Spleen (tissue), 11 donors: ENCODE measurements at regions not wholly inside any gene's neighbourhood (a gene's known extent, or its start where the extent isn't known, plus 50 kb on each side); places are given as distances from the start of the nearest gene placed in this dataset.

ENCODE experiments used
- DNase-seq: peaks from one replicate; pipeline ENCODE4 v3.0.0-alpha.2; 2020
- H3K27ac ChIP-seq, 8 donors: fragments of 200-600 bp; sonication (generic) in 7 of 8; 1 replicate in 4 of 8; 2 replicates in 4 of 8; pipeline versions ENCODE4 v1.5.0 to v1.8.0; 2016 to 2021; ENCODE audit warnings: inconsistent platforms in 4 of 8, mild to moderate bottlenecking in 4 of 8, moderate library complexity in 1 of 8
- H3K27me3 ChIP-seq, 7 donors: fragments of 200-600 bp; sonication (generic) in 6 of 7; replicated peaks in 1 of 7; 1 replicate in 4 of 7; 2 replicates in 3 of 7; pipeline versions ENCODE4 v1.5.0 to v1.8.0; 2016 to 2021; ENCODE audit warnings: inconsistent platforms in 3 of 7, mild to moderate bottlenecking in 1 of 7
- H3K36me3 ChIP-seq, 6 donors: fragments of 200-600 bp; sonication (generic) in 5 of 6; 1 replicate in 4 of 6; 2 replicates in 2 of 6; pipeline versions ENCODE4 v1.5.0 to v1.8.0; 2016 to 2021; ENCODE audit warnings: inconsistent platforms in 2 of 6
- H3K4me1 ChIP-seq, 6 donors: fragments of 200-600 bp; sonication (generic) in 5 of 6; 1 replicate in 3 of 6; 2 replicates in 3 of 6; pipeline versions ENCODE4 v1.5.0 to v1.8.0; 2016 to 2021; ENCODE audit warnings: inconsistent platforms in 3 of 6
- H3K4me3 ChIP-seq, 8 donors: fragments of 200-600 bp; sonication (generic) in 7 of 8; 1 replicate in 4 of 8; 2 replicates in 4 of 8; pipeline versions ENCODE4 v1.5.0 to v1.8.0; 2016 to 2021; ENCODE audit warnings: inconsistent platforms in 4 of 8, mild to moderate bottlenecking in 4 of 8, moderate library complexity in 2 of 8
- H3K9me3 ChIP-seq, 8 donors: fragments of 200-600 bp; sonication (generic) in 7 of 8; 1 replicate in 4 of 8; 2 replicates in 4 of 8; pipeline versions ENCODE4 v1.5.0 to v1.8.0; 2016 to 2021; ENCODE audit warnings: inconsistent platforms in 4 of 8
- CTCF ChIP-seq, 11 experiments: fragments of 200-600 bp in 7 of 11; fragments of 450-650 bp in 4 of 11; sonication (generic) in 4 of 11; IDR thresholded peaks in 8 of 11; conservative IDR thresholded peaks in 3 of 11; 1 replicate in 7 of 11; 2 replicates in 4 of 11; pipeline versions ENCODE4 v1.4.0 to v1.8.0; 2016 to 2021; ENCODE audit warnings: antibody characterized with exemption in 11 of 11, inconsistent platforms in 4 of 11, mild to moderate bottlenecking in 1 of 11
- POLR2A ChIP-seq, 3 donors: fragments of 450-650 bp; IDR thresholded peaks; one replicate each; pipeline ENCODE4 v1.5.1; 2017; ENCODE audit warnings: antibody characterized with exemption in 3 of 3, mild to moderate bottlenecking in 1 of 3
- POLR2AphosphoS5 ChIP-seq, 3 donors: sonication (generic); formaldehyde crosslinking; IDR thresholded peaks; one replicate each; pipeline ENCODE4 v1.5.1; 2017; ENCODE audit warnings: antibody characterized with exemption in 3 of 3
- WGBS, 5 donors: extraction: QIAGEN DNeasy Blood & Tissue Kit in 3 of 5; methylation state at CpG; one replicate each; pipeline versions ENCODE4 v1.1.5 to v1.1.7; 2013 to 2018; 5-methylcytosine and 5-hydroxymethylcytosine counted together
- intact Hi-C: fragments of 100-400 bp; cut with DNase I; formaldehyde crosslinking; loops from one replicate; pipeline ENCODE4 v1.15.0; 2023; ENCODE audit warnings: low total_unique reads
- donor health status: healthy with polysubstance abuse.
- donor health status: DM: no; HTN: no; CAD: no; lungs with moderate emphysema.
- donor health status: DM: no; HTN: no; CAD: no.
- donor health status: Bipolar disorder and iron deficiency.
- donor health status: healthy.
- donor health status: DM: no; HTN: no; CAD: no.
- donor health status: DM: yes; HTN: yes; CAD: no.

- no peak for DNase-seq
- H3K27me3 ChIP-seq: peaks cover 0 to 22% (median 0%) of the 10 kb centered on the region in 7 donors
- H3K27ac ChIP-seq: no peak overlapping the region
- H3K36me3 ChIP-seq: no peaks in the 10 kb centered on the region
- TF ChIP-seq POLR2AphosphoS5 (IDR thresholded peaks at IDR 0.05) (no peak), POLR2A (IDR thresholded peaks at IDR 0.05) (no peak)
- intact Hi-C loops: no loop called here
- H3K4me1 ChIP-seq: no peaks in the 10 kb centered on the region
- H3K4me3 ChIP-seq: no peak overlapping the region
- no peaks in the 10 kb centered on the region for H3K9me3 ChIP-seq
Measured at GRCh38 chr13:106626473-106626872, 58.5 kb upstream of the ARGLU1 start.

GRCh38 chr13:106625578-106625977, 57.6 kb upstream of the ARGLU1 start:
- H3K27ac ChIP-seq: no peak overlapping the region
- no peak overlapping the region for H3K4me3 ChIP-seq
- TF ChIP-seq POLR2A (IDR thresholded peaks at IDR 0.05) (no peak), CTCF (IDR thresholded peaks at IDR 0.05 in 8 of 11, conservative IDR thresholded peaks at IDR 0.05 in 3 of 11) (no peak), POLR2AphosphoS5 (IDR thresholded peaks at IDR 0.05) (no peak)
- H3K9me3 ChIP-seq: no peaks in the 10 kb centered on the region
- intact Hi-C loops: no loop called here
- no peak for DNase-seq
- 83 to 94% (median 92%) methylated on average over 5 of the region's 5 CpGs for WGBS, 5 donors
- peaks cover 0 to 31% (median 0%) of the 10 kb centered on the region in 7 donors for H3K27me3 ChIP-seq
- H3K36me3 ChIP-seq: no peaks in the 10 kb centered on the region
- no peaks in the 10 kb centered on the region for H3K4me1 ChIP-seq

- WGBS, 5 donors: 75 to 80% (median 77%) methylated on average over 7 of the region's 7 CpGs
- H3K27me3 ChIP-seq: peaks cover 0 to 40% (median 0%) of the 10 kb centered on the region in 7 donors
- intact Hi-C loops: no loop called here
- H3K4me3 ChIP-seq: no peak overlapping the region
- no peak for DNase-seq
- TF ChIP-seq POLR2AphosphoS5 (IDR thresholded peaks at IDR 0.05): no peak
- H3K9me3 ChIP-seq: no peaks in the 10 kb centered on the region
- H3K36me3 ChIP-seq: no peaks in the 10 kb centered on the region
- H3K27ac ChIP-seq: no peak overlapping the region
- peaks cover 0 to 13% (median 7%) of the 10 kb centered on the region in 6 donors for H3K4me1 ChIP-seq
Measured at GRCh38 chr13:106623799-106624460, 56.0 kb upstream of the ARGLU1 start.

GRCh38 chr13:106621833-106622232, 53.9 kb upstream of the ARGLU1 start:
- Histone ChIP-seq H3K36me3 (no peaks in the 10 kb centered on the region), H3K4me1 (peaks cover 0 to 13% (median 7%) of the 10 kb centered on the region in 6 donors), H3K27ac (no peak overlapping the region), H3K4me3 (no peak overlapping the region), H3K27me3 (peaks cover 0 to 40% (median 0%) of the 10 kb centered on the region in 7 donors), H3K9me3 (no peaks in the 10 kb centered on the region)
- no peak for DNase-seq
- WGBS, 5 donors: 55 to 81% (median 80%) methylated on average over 1 of the region's 1 CpG
- intact Hi-C loops: no loop called here
- TF ChIP-seq CTCF (IDR thresholded peaks at IDR 0.05 in 8 of 11, conservative IDR thresholded peaks at IDR 0.05 in 3 of 11) (no peak), POLR2A (IDR thresholded peaks at IDR 0.05) (no peak), POLR2AphosphoS5 (IDR thresholded peaks at IDR 0.05) (no peak)

- Histone ChIP-seq H3K4me1 (peaks cover 0 to 13% (median 7%) of the 10 kb centered on the region in 6 donors), H3K27ac (peak overlapping the region in 4 of 8 donors; percentile 38 to 61 (median 49)), H3K36me3 (no peaks in the 10 kb centered on the region), H3K9me3 (no peaks in the 10 kb centered on the region), H3K4me3 (peak overlapping the region in 2 of 8 donors; percentile 10 to 33), H3K27me3 (peaks cover 0 to 34% (median 0%) of the 10 kb centered on the region in 7 donors)
- TF ChIP-seq CTCF (IDR thresholded peaks at IDR 0.05 in 8 of 11, conservative IDR thresholded peaks at IDR 0.05 in 3 of 11) (peak; percentile 43 to 84 (median 71)), POLR2AphosphoS5 (IDR thresholded peaks at IDR 0.05) (peak in 1 of 3 donors; percentile 30), POLR2A (IDR thresholded peaks at IDR 0.05) (no peak)
- 27 to 34% (median 29%) methylated on average over 10 of the region's 10 CpGs for WGBS, 5 donors
- no peak for DNase-seq
- intact Hi-C loops: no loop called here
Measured at GRCh38 chr13:106619688-106620555, 52.0 kb upstream of the ARGLU1 start.
